ENCODE measurements at regions not wholly inside any gene's neighbourhood (a gene's known extent, or its start where the extent isn't known, plus 50 kb on each side); places are given as distances from the start of the nearest gene placed in this dataset.

GRCh38 chr3:87442470-87442869 is 166.1 kb upstream of the POU1F1 start:
- H4K20me1 ChIP-seq (ENCODE audit: insufficient read depth, low read length, poor library complexity, severe bottlenecking): no peaks in the 10 kb centered on the region
- no peak overlapping the region for H3K4me2 ChIP-seq (ENCODE audit: low read depth, low read length, poor library complexity, severe bottlenecking)
- H3K4me3 ChIP-seq (ENCODE audit: low read length, poor library complexity, severe bottlenecking): no peak overlapping the region
- no peaks in the 10 kb centered on the region for H3K9me3 ChIP-seq (ENCODE audit: insufficient read depth, low read depth, low read length)
- H3K36me3 ChIP-seq (ENCODE audit: insufficient read depth, low read length): no peaks in the 10 kb centered on the region
- H3K79me2 ChIP-seq (ENCODE audit: insufficient read depth, low read length): no peaks in the 10 kb centered on the region
- H3K9ac ChIP-seq (ENCODE audit: low read depth, low read length, poor library complexity, severe bottlenecking): no peak overlapping the region
- no peaks in the 10 kb centered on the region for H3K4me1 ChIP-seq (ENCODE audit: insufficient read depth, low read length, poor library complexity, severe bottlenecking)
- H3F3A ChIP-seq (ENCODE audit: low read depth): no peaks in the 10 kb centered on the region
- TF ChIP-seq, protein P1, sequence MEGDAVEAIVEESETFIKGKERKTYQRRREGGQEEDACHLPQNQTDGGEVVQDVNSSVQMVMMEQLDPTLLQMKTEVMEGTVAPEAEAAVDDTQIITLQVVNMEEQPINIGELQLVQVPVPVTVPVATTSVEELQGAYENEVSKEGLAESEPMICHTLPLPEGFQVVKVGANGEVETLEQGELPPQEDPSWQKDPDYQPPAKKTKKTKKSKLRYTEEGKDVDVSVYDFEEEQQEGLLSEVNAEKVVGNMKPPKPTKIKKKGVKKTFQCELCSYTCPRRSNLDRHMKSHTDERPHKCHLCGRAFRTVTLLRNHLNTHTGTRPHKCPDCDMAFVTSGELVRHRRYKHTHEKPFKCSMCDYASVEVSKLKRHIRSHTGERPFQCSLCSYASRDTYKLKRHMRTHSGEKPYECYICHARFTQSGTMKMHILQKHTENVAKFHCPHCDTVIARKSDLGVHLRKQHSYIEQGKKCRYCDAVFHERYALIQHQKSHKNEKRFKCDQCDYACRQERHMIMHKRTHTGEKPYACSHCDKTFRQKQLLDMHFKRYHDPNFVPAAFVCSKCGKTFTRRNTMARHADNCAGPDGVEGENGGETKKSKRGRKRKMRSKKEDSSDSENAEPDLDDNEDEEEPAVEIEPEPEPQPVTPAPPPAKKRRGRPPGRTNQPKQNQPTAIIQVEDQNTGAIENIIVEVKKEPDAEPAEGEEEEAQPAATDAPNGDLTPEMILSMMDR (conservative IDR thresholded peaks at IDR 0.05; ENCODE audit: low read length): no peak
- H3K9me2 ChIP-seq (replicated peaks; ENCODE audit: low read depth, low read length): no peaks in the 10 kb centered on the region
- no peaks in the 10 kb centered on the region for H3K27me3 ChIP-seq (ENCODE audit: insufficient read depth, low read length, poor library complexity, severe bottlenecking)
- no peak overlapping the region for H2AFZ ChIP-seq (ENCODE audit: low read length)

- Histone ChIP-seq H3K9ac (ENCODE audit: low read depth, low read length, poor library complexity, severe bottlenecking) (no peak overlapping the region), H3K4me2 (ENCODE audit: low read depth, low read length, poor library complexity, severe bottlenecking) (no peak overlapping the region), H2AFZ (ENCODE audit: low read length) (no peak overlapping the region)
These were observed 161.4 kb upstream of the POU1F1 start for GRCh38 chr3:87437765-87438164.

GRCh38 chr3:87436781-87437543 is 160.6 kb upstream of the POU1F1 start:
- Histone ChIP-seq H2AFZ (ENCODE audit: low read length) (no peak overlapping the region), H3K4me3 (ENCODE audit: low read length, poor library complexity, severe bottlenecking) (no peak overlapping the region), H3K4me1 (ENCODE audit: insufficient read depth, low read length, poor library complexity, severe bottlenecking) (no peaks in the 10 kb centered on the region), H3K9me2 (replicated peaks; ENCODE audit: low read depth, low read length) (no peaks in the 10 kb centered on the region), H3F3A (ENCODE audit: low read depth) (no peaks in the 10 kb centered on the region), H3K9ac (ENCODE audit: low read depth, low read length, poor library complexity, severe bottlenecking) (no peak overlapping the region), H3K79me2 (ENCODE audit: insufficient read depth, low read length) (no peaks in the 10 kb centered on the region), H3K36me3 (ENCODE audit: insufficient read depth, low read length) (no peaks in the 10 kb centered on the region), H4K20me1 (ENCODE audit: insufficient read depth, low read length, poor library complexity, severe bottlenecking) (no peaks in the 10 kb centered on the region), H3K27me3 (ENCODE audit: insufficient read depth, low read length, poor library complexity, severe bottlenecking) (no peaks in the 10 kb centered on the region), H3K4me2 (ENCODE audit: low read depth, low read length, poor library complexity, severe bottlenecking) (no peak overlapping the region), H3K9me3 (ENCODE audit: insufficient read depth, low read depth, low read length) (no peaks in the 10 kb centered on the region)
- TF ChIP-seq, protein P1 (conservative IDR thresholded peaks at IDR 0.05; ENCODE audit: low read length): no peak

More at GRCh38 chr3:87437765-87438164, 161.4 kb upstream of the POU1F1 start:
- Histone ChIP-seq H3K4me3 (ENCODE audit: low read length, poor library complexity, severe bottlenecking) (no peak overlapping the region), H4K20me1 (ENCODE audit: insufficient read depth, low read length, poor library complexity, severe bottlenecking) (no peaks in the 10 kb centered on the region), H3K9me2 (replicated peaks; ENCODE audit: low read depth, low read length) (no peaks in the 10 kb centered on the region), H3K79me2 (ENCODE audit: insufficient read depth, low read length) (no peaks in the 10 kb centered on the region), H3K36me3 (ENCODE audit: insufficient read depth, low read length) (no peaks in the 10 kb centered on the region), H3K4me1 (ENCODE audit: insufficient read depth, low read length, poor library complexity, severe bottlenecking) (no peaks in the 10 kb centered on the region), H3K9me3 (ENCODE audit: insufficient read depth, low read depth, low read length) (no peaks in the 10 kb centered on the region), H3F3A (ENCODE audit: low read depth) (no peaks in the 10 kb centered on the region), H3K27me3 (ENCODE audit: insufficient read depth, low read length, poor library complexity, severe bottlenecking) (no peaks in the 10 kb centered on the region)
- TF ChIP-seq, protein P1 (conservative IDR thresholded peaks at IDR 0.05; ENCODE audit: low read length): no peak
- TF ChIP-seq EZH2phosphoT487 (IDR thresholded peaks at IDR 0.05; ENCODE audit: borderline replicate concordance): no peak
